NCI-H1436 (cell line): ENCODE measurements at regions not wholly inside any gene's neighbourhood (a gene's known extent, or its start where the extent isn't known, plus 50 kb on each side); places are given as distances from the start of the nearest gene placed in this dataset.
"Not testable (repeated sequence)": the region's sequence is repeated elsewhere in the genome, so short reads cannot be mapped to it uniquely, and the experiment has no call there.

Source experiments
- DNase-seq: peaks from one replicate; lab custom pipeline; 2025; lab: John Stamatoyannopoulos, UW

GRCh38 chr13:39803156-39803555, 147.7 kb downstream of the COG6 start:
- no peak for DNase-seq

GRCh38 chr13:39803851-39804250, 148.4 kb downstream of the COG6 start:
- no peak for DNase-seq

DNA sequence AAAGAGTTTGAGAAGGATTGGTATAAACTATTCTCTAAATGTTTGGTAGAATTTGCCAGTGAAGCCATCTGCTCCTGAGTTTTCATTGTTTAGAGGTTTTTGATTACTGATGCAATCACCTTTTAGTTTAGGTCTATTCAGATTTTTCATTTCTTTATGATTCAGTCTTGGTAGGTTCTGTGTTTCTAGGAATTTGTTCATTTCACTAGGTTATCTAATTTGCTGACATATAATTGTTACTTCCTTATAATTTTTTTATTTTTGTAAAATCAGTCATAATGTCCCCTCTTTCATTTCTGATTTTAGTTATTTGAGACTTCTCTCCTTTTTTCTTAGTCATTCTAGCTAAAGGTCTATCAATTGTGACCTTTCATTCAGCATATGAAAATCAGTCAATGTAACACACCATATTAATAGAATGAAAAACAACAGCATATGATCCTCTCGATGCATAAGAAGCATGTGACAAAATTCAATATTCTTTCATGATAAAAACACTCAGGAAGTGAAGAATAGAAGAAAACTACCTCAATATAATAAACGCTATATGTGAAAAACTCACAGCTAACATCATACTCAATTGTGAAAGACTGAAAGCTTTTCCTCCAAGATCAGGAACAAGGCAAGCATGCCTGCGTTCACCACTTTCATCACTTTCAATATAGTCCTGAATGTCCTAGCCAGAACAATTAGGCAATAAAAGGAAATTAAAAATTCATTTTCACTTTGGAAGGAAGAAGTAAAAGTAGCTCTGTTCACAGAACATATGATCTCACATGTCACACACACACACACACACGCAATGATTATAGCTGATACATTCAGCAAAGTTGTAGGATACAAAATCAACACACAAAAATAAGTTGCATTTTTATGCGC, 149.1 kb downstream of the COG6 start:
- no peak for DNase-seq

DNA sequence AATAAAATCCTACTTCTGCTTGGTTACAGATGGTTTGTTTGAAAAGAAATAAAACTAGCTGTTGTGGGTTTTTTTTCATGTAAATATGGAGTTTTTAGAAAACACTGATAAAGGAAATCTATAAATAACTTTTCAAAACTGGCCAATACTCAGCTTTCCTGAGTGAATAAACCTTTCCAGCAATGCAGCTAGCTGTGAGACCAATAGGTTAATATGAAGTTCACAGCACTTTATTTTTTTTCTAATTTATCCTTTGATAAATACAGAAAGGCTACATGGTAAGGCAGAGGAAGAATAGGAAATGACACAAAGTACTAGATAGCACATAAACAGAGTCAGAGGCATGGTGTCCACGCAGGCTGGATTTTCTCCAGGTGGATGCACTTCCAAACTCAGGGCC, 154.0 kb downstream of the COG6 start:
- no peak for DNase-seq

- DNase-seq, result no peak
Observed at GRCh38 chr13:39810091-39810877, 154.8 kb downstream of the COG6 start.

GRCh38 chr13:39811051-39811450, 155.6 kb downstream of the COG6 start:
- DNase-seq, result no peak

DNA sequence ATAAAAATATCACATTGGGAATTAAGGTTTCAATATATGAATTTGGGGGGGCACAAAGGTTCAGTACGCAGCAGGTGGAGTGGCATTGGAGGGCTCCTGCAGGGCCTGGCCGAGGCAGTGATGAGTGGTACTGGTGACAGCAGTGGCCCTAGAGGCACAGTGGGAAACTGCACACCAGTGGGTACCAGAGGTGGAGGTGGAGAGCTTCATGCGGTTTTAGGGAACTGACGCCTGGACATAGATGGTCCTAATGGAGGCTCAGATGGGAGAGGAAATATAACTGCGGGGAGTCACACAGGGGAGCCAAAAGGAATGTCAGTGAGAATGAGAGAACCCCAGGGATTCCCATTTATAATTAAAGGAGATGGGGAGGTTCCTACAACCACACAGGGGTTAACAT, 156.2 kb downstream of the COG6 start:
- DNase-seq, result no peak

DNA sequence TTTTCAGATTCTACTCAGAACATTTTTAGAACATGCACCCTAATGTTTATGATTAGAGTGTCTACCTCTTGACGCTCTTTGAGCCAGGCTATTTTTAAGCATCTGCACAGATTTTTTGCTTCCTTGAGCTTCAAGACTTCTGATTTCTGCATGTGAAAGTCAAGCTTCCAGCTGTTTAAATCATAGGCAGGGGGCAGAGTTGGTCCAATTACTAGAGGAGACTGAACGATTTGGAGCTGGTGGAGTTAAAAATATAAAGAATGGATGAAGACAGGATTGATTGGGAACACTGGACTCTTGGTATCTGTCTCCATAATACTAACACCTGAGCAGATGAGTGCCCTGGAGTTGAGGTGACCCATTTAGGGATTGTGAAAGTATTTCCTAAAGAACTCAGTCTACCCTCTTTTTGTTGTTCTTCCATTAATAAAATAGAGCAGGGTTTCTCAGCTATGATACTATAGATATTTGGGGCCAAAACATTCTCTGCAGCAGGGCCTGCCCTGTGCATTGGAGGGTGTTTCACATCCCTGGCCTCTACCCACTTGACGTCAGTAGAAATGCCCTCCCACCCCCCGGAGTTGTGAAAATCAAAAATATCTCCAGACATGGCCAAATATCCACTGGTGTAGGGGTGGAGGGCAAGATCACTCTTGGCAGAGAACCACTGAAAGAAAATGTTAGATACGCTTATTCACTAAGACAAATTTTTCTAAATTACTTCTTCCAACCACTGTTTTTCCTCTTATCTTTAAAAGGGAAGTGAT, 160.1 kb downstream of the COG6 start:
- no peak for DNase-seq

DNA sequence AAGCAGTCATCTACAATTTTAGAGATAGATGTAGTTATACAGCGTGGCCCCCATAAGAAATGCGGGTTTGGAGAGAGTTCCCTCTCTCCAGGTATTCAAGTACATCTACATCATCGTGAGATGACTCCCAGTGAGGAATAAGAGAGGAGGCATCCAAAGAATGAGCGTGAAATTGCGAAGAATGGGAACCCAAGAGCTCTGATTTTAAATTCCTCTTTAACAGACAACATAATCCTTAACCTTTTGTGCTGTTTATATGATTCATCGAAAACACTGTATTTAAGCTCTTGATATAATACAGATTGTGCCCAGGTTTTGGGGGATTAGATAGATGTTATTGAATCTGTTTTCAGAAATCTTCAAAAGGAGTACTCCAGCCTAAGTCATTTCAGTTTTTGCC, 161.5 kb downstream of the COG6 start:
- no peak for DNase-seq

DNA sequence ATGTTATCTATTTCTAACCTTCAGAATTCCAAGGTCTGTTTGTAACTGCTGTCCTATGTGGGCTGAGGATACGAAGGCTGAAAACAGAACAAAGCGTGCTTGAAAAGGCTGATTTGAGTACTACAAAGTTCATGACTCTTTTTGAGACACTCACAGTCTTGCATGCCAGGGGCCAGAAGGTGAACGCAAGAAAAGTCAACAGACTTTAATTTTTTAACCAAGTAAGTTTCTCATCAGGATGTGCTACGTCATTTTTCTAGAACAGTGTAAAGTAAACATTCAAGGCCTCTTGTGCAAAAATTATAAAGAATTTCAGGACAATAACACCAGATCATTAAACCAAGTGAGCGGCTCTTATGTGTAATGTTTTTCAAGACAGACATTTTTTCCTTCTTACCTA, 163.5 kb downstream of the COG6 start:
- no peak for DNase-seq

DNA sequence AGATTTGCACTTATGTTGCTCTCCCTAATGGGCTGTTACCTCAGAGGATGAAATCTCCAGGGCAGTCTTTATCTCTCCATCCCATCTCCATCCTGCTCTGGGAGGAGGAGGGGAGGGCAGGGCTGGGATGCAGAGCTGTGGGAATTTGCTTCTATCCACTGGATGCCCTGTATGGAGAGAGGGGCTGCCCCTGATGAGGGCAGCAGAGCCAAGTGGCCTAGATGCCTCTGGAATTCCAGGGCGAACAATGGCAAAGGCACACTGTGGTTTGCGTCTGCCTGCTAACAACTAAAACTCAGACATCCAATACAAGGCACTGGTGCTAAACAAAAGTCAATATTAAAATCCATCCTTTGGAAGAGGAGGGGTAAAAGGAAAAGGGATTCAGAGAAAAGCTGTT, 165.1 kb downstream of the COG6 start:
- DNase-seq, result no peak

DNA sequence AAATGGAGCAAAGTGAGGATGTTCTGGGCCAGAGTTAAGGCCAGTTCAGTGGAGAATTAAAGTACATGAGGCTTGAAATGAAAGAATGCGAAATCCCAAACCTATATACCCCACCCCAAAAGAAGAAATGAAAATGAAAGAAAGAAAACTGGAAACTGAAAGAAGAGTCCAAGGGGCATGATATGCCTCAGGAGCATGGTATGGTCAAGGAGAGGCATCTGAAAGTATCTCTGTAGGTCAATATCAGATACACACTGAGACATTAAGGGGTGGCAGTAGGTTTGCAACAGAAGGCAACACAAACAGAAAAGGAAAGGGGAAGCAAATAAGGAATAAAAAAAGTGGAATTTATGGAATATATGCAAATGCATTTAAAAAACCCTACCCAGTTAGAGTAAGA, 166.5 kb downstream of the COG6 start:
- DNase-seq, result no peak

- DNase-seq, result no peak
Observed at GRCh38 chr13:39822437-39822836, 167.0 kb downstream of the COG6 start.

DNA sequence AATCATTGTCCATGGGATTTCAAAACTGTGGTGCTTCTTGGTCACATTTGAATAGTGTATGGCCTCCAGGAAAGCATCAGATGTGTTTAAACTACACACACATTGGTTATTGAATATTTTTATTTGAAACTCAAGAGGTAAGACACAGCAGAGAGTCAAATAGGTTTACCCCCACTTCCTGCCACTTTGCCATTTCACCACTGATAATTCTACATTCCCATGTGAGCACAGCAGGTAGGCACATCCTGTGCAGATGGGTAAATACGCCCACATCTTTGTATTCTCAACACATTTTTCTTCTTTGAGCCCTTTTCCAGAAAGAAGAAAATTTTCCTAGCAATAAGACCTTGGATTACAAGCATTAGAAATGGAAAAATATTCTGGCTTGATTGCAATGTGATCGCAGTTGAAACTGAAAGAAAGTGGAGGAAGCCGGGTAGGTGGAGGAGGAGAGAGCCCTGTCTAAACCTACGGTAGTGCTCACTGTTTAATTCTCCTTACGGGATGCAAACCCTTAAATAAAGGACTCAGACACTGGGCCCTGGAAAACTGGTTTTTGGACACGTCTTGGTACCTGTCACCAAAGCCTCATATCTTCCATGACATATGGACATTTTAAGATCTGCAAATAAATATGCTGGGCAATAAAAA, 167.7 kb downstream of the COG6 start:
- no peak for DNase-seq

- DNase-seq, result no peak
Observed at GRCh38 chr13:39825886-39826285, 170.4 kb downstream of the COG6 start.

DNA sequence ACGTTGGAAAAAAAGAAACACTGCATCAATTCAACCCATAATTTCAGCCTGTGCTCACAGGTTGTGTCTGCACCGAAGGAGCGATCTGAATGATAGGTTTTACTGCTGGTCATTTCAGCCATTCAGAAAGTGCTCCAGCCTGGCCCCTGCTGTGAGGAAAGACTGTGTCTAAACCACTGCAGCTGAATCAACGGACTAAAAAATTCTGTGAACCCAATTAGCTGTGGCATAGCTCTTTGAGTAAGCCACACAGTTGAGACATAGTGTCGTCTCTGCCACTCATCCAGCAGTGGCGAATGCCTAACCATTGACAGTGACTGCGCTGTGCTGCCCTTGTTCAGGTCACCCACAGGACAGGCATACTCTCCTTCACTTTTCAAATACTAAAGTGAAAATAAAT, 179.8 kb downstream of the COG6 start:
- DNase-seq, result no peak

DNA sequence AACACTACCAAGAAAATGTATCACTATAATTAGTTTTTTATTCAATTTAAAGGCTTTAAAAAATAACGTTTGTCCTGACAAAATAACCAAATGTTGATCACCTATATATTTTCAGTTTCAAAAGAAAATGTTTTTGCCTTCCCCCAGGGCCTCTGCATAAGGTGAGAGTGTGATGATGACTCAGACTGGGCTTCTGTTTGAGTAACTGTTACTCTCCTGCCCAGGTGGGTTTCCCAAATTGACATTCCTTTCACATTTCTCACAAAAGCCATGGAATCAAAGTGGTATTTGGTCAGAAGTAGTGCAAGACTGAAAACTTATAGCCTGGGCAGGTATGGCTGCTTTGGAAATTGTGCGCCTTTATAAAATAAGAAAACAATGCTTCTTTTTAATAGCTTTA, 180.6 kb downstream of the COG6 start:
- no peak for DNase-seq

DNA sequence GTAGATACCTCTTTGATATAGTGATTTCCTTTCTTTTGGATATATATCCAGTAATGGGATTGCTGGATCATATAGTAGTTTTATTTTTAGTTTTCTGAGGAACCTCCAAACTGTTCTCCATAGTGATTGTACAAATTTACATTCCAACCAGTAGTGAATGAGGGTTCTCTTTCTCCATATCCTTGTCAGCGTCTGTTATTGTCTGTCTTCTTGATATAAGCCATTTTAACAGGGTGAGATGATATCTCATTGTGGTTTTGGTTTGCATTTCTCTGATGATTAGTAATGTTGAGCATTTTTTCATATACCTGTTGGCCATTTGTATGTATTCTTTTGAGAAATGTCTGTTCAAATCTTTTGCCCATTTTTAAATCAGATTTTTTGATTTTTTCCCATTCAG, 182.4 kb downstream of the COG6 start:
- not testable (repeated sequence) for DNase-seq

DNA sequence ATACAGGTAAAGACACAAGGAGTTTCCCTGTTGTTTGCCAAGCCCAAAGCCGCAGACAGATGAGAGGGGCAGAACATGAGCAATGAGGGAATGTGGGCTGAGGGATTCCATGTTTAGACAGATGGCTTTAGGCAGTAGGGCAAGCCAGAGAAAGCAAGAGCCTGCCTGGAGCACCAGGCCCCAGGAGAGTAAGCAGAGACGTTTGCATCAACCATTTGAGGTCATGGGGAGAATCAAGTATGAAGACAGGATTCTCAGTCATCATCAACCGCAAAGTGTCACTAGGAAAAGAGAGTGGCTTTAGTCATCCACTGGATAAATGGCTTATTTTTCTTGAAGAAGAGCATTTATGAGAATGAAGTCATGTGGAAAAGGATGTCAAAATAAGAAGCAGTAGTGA, 184.7 kb downstream of the COG6 start:
- DNase-seq, result no peak

GRCh38 chr13:39847336-39847735, 191.9 kb downstream of the COG6 start:
- no peak for DNase-seq

DNA sequence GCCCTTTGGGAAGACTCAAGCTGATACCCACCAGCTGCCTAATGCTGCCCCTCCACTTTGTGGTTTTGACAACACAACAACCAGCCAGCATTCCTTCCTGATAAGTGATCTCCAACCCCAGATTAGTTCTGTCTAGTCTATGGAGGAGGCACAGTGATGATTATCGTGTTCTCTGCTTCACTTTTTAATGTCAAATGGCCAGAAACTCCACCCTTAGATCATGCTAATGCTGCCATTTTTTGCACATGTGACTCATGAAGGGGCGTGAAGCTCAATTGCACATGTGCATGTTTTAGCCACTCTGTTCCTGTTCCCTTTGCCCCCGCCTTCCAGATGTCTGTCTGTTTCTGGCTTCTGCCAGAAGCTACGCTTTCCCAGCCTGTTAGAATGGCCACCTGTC, 199.8 kb downstream of the COG6 start:
- no peak for DNase-seq

DNA sequence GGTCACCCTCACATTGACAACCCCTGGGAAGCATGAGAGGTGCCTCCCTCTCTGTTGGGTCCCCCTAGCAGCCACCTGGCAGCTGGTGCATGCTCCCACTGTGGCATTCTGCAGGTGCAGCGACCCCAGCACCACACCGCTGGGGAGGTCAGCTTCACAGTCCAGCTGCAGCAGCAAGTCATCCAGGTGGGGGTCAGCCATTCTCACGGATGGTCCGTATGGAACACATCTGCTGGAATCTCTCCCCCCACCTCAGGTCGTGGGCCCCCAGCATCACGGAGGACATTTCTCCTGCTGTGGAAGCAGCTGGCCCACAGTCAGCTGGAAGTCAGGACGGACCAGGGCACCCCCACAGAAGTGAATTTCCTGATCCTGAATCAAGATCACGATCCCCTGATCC, 201.3 kb downstream of the COG6 start:
- DNase-seq, result no peak
